ENCODE measurements at regions not wholly inside any gene's neighbourhood (a gene's known extent, or its start where the extent isn't known, plus 50 kb on each side); places are given as distances from the start of the nearest gene placed in this dataset.

DNA sequence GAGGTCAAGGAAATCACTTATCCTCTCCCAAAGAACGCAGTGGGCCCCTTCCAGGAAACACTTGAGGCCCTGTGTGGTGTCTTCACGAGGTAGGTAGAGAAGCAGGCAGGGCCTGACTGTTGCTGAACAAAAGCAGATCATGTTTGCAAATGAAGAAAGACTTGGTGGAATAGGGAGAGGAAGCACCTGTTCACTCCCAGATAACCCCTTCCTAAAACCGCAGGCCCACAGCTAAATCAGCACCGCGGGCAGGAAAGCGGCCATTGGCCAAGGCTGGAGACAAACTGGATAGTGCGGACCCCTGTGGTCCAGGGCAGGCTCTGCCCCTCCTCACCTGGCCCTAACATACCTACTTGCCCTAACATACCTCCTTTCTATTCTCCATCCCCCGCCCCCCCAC lies 64.9 kb upstream of the KLHL29 start:
- TF ChIP-seq, protein P1, sequence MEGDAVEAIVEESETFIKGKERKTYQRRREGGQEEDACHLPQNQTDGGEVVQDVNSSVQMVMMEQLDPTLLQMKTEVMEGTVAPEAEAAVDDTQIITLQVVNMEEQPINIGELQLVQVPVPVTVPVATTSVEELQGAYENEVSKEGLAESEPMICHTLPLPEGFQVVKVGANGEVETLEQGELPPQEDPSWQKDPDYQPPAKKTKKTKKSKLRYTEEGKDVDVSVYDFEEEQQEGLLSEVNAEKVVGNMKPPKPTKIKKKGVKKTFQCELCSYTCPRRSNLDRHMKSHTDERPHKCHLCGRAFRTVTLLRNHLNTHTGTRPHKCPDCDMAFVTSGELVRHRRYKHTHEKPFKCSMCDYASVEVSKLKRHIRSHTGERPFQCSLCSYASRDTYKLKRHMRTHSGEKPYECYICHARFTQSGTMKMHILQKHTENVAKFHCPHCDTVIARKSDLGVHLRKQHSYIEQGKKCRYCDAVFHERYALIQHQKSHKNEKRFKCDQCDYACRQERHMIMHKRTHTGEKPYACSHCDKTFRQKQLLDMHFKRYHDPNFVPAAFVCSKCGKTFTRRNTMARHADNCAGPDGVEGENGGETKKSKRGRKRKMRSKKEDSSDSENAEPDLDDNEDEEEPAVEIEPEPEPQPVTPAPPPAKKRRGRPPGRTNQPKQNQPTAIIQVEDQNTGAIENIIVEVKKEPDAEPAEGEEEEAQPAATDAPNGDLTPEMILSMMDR (IDR thresholded peaks at IDR 0.05 in 4 of 5, conservative IDR thresholded peaks at IDR 0.05 in 1 of 5): no peak
- TF ChIP-seq POLR2A (IDR thresholded peaks at IDR 0.05): no peak

Data from gastrocnemius medialis (tissue), 4 donors.